ENCODE measurements at regions not wholly inside any gene's neighbourhood (a gene's known extent, or its start where the extent isn't known, plus 50 kb on each side); places are given as distances from the start of the nearest gene placed in this dataset.
A peak's percentile ranks its signal among the peaks of the same experiment; 100 is the strongest.

- no peak overlapping the region for H3K9ac ChIP-seq (ENCODE audit: low read length)
Measured at GRCh38 chr4:181672751-181673150, 570.5 kb upstream of the TENM3 start.

GRCh38 chr4:181674315-181674875 lies 568.8 kb upstream of the TENM3 start:
- H3K4me3 ChIP-seq (ENCODE audit: insufficient read depth, low read depth, low read length) = no peak overlapping the region
- H3K79me2 ChIP-seq (ENCODE audit: insufficient read depth, low read length) = no peaks in the 10 kb centered on the region
- Mint-ChIP-seq H3K4me1 (ENCODE audit: low read depth, unreplicated experiment) (peaks cover 27% of the 10 kb centered on the region), H3K27ac (ENCODE audit: unreplicated experiment) (no peak overlapping the region), H3K9me3 (ENCODE audit: unreplicated experiment) (no peaks in the 10 kb centered on the region), H3K27me3 (ENCODE audit: low read depth, unreplicated experiment) (peaks cover 2% of the 10 kb centered on the region), H3K4me3 (ENCODE audit: unreplicated experiment) (no peak overlapping the region), H3K36me3 (ENCODE audit: low read depth, unreplicated experiment) (no peaks in the 10 kb centered on the region)
- H3K9me3 ChIP-seq (ENCODE audit: insufficient read depth, low read depth, low read length) = no peaks in the 10 kb centered on the region
- DNase-seq (ENCODE audit: low read depth) = peak; percentile 78
- H4K20me1 ChIP-seq (ENCODE audit: insufficient read depth, low read length) = no peaks in the 10 kb centered on the region
- no peak overlapping the region for H3K9ac ChIP-seq (ENCODE audit: low read length)
- H3K27me3 ChIP-seq (ENCODE audit: insufficient read depth, low read length) = no peaks in the 10 kb centered on the region
- H3K27ac ChIP-seq (ENCODE audit: low read depth, low read length) = no peak overlapping the region
- no peak for FAIRE-seq
- H2AFZ ChIP-seq (ENCODE audit: low read depth, low read length) = no peak overlapping the region
- peaks cover 5% of the 10 kb centered on the region for H3K4me1 ChIP-seq (ENCODE audit: insufficient read depth, low read length)
- no peaks in the 10 kb centered on the region for H3K36me3 ChIP-seq (ENCODE audit: insufficient read depth, low read length)
- TF ChIP-seq EZH2 (IDR thresholded peaks at IDR 0.05; ENCODE audit: insufficient read depth, low read length) = no peak
- no peak for TF ChIP-seq CTCF (IDR thresholded peaks at IDR 0.05; ENCODE audit: insufficient read depth, low read depth, low read length)
- H3K4me2 ChIP-seq (ENCODE audit: low read length) = no peak overlapping the region

More at GRCh38 chr4:181672751-181673150, 570.5 kb upstream of the TENM3 start:
- Histone ChIP-seq H4K20me1 (ENCODE audit: insufficient read depth, low read length) (no peaks in the 10 kb centered on the region), H3K9me3 (ENCODE audit: insufficient read depth, low read depth, low read length) (no peaks in the 10 kb centered on the region), H3K4me3 (ENCODE audit: insufficient read depth, low read depth, low read length) (no peak overlapping the region), H3K4me1 (ENCODE audit: insufficient read depth, low read length) (peaks cover 5% of the 10 kb centered on the region), H3K4me2 (ENCODE audit: low read length) (no peak overlapping the region), H3K27me3 (ENCODE audit: insufficient read depth, low read length) (no peaks in the 10 kb centered on the region), H3K27ac (ENCODE audit: low read depth, low read length) (no peak overlapping the region), H3K36me3 (ENCODE audit: insufficient read depth, low read length) (no peaks in the 10 kb centered on the region), H2AFZ (ENCODE audit: low read depth, low read length) (no peak overlapping the region), H3K79me2 (ENCODE audit: insufficient read depth, low read length) (no peaks in the 10 kb centered on the region)
- Mint-ChIP-seq H3K4me3 (ENCODE audit: unreplicated experiment) (no peak overlapping the region), H3K36me3 (ENCODE audit: low read depth, unreplicated experiment) (no peaks in the 10 kb centered on the region), H3K27ac (ENCODE audit: unreplicated experiment) (no peak overlapping the region), H3K9me3 (ENCODE audit: unreplicated experiment) (no peaks in the 10 kb centered on the region), H3K4me1 (ENCODE audit: low read depth, unreplicated experiment) (peaks cover 26% of the 10 kb centered on the region), H3K27me3 (ENCODE audit: low read depth, unreplicated experiment) (peaks cover 2% of the 10 kb centered on the region)
- FAIRE-seq (no peak), DNase-seq (ENCODE audit: low read depth) (no peak)
- no peak for TF ChIP-seq EZH2 (IDR thresholded peaks at IDR 0.05; ENCODE audit: insufficient read depth, low read length)
- TF ChIP-seq CTCF (IDR thresholded peaks at IDR 0.05; ENCODE audit: insufficient read depth, low read depth, low read length) = no peak

- H3K27me3 Mint-ChIP-seq (ENCODE audit: low read depth, unreplicated experiment) = no peaks in the 10 kb centered on the region
- H3K36me3 Mint-ChIP-seq (ENCODE audit: low read depth, unreplicated experiment) = no peaks in the 10 kb centered on the region
Measured at GRCh38 chr4:181676546-181676945, 566.7 kb upstream of the TENM3 start.

More at GRCh38 chr4:181676546-181676945, 566.7 kb upstream of the TENM3 start:
- Histone ChIP-seq H3K4me2 (ENCODE audit: low read length) (no peak overlapping the region), H3K9me3 (ENCODE audit: insufficient read depth, low read depth, low read length) (no peaks in the 10 kb centered on the region), H3K9ac (ENCODE audit: low read length) (no peak overlapping the region), H4K20me1 (ENCODE audit: insufficient read depth, low read length) (no peaks in the 10 kb centered on the region), H3K27me3 (ENCODE audit: insufficient read depth, low read length) (no peaks in the 10 kb centered on the region), H2AFZ (ENCODE audit: low read depth, low read length) (no peak overlapping the region), H3K4me1 (ENCODE audit: insufficient read depth, low read length) (peaks cover 5% of the 10 kb centered on the region), H3K4me3 (ENCODE audit: insufficient read depth, low read depth, low read length) (no peak overlapping the region), H3K27ac (ENCODE audit: low read depth, low read length) (no peak overlapping the region), H3K79me2 (ENCODE audit: insufficient read depth, low read length) (no peaks in the 10 kb centered on the region), H3K36me3 (ENCODE audit: insufficient read depth, low read length) (no peaks in the 10 kb centered on the region)
- Mint-ChIP-seq H3K4me1 (ENCODE audit: low read depth, unreplicated experiment) (peaks cover 19% of the 10 kb centered on the region), H3K9me3 (ENCODE audit: unreplicated experiment) (no peaks in the 10 kb centered on the region), H3K4me3 (ENCODE audit: unreplicated experiment) (no peak overlapping the region), H3K27ac (ENCODE audit: unreplicated experiment) (no peak overlapping the region)
- TF ChIP-seq EZH2 (IDR thresholded peaks at IDR 0.05; ENCODE audit: insufficient read depth, low read length) (no peak), CTCF (IDR thresholded peaks at IDR 0.05; ENCODE audit: insufficient read depth, low read depth, low read length) (no peak)
- DNase-seq (ENCODE audit: low read depth) = no peak
- no peak for FAIRE-seq
